Right lobe of liver (tissue), 6 donors: ENCODE measurements at regions not wholly inside any gene's neighbourhood (a gene's known extent, or its start where the extent isn't known, plus 50 kb on each side); places are given as distances from the start of the nearest gene placed in this dataset.

Experiments
- ATAC-seq, 4 donors: fragments of 200-7000 bp; cut with Tn5 transposase; one replicate each; pipeline ENCODE4 v1.9.1; 2020; ENCODE audit warnings: mild to moderate bottlenecking in 4 of 4, moderate library complexity in 4 of 4
- DNase-seq, 3 donors: peaks; one replicate each; pipeline ENCODE4 v3.0.0-alpha.2; 2020
- H3K27ac ChIP-seq, 3 donors: fragments of 200-600 bp; one replicate each; pipeline ENCODE4 v1.8.0; 2022
- H3K27me3 ChIP-seq, 2 donors: fragments of 200-600 bp; one replicate each; pipeline ENCODE4 v1.8.0; 2022
- H3K36me3 ChIP-seq, 4 donors: fragments of 200-600 bp; sonication (generic) in 1 of 4; one replicate each; pipeline versions ENCODE4 v1.5.1 to v1.8.0; 2017 to 2022; ENCODE audit warnings: control low read depth in 1 of 4
- H3K4me1 ChIP-seq, 4 donors: fragments of 200-600 bp; sonication (generic) in 1 of 4; one replicate each; pipeline versions ENCODE4 v1.5.1 to v1.8.0; 2017 to 2022; ENCODE audit warnings: control low read depth in 1 of 4
- H3K4me3 ChIP-seq, 3 donors: fragments of 200-600 bp; one replicate each; pipeline ENCODE4 v1.8.0; 2022
- H3K9me3 ChIP-seq, 4 donors: fragments of 200-600 bp; sonication (generic) in 1 of 4; one replicate each; pipeline versions ENCODE4 v1.5.1 to v1.8.0; 2017 to 2022; ENCODE audit warnings: control low read depth in 1 of 4
- POLR2A ChIP-seq: fragments of 450-650 bp; IDR thresholded peaks from one replicate; pipeline ENCODE4 v1.6.1; 2017; ENCODE audit warnings: antibody characterized with exemption, mild to moderate bottlenecking
- WGBS: methylation state at CpG from one replicate; pipeline ENCODE4 v1.1.6; 2018; ENCODE audit warnings: low coverage, low lambda C conversion rate; ENCODE audit not compliant: insufficient coverage; ENCODE audit errors: missing lambda C conversion rate; 5-methylcytosine and 5-hydroxymethylcytosine counted together
- intact Hi-C, 2 donors: fragments of 100-400 bp; cut with DNase I; formaldehyde crosslinking; loops; one replicate each; pipeline versions ENCODE4 v1.11.2 to v1.14.1; 2022
- TF ChIP-seq, protein P1 (sequence below), 4 donors: fragments of 200-600 bp in 3 of 4; fragments of 450-650 bp in 1 of 4; IDR thresholded peaks; one replicate each; pipeline versions ENCODE4 v1.5.1 to v1.8.0; 2016 to 2022; ENCODE audit warnings: antibody characterized with exemption in 4 of 4, mild to moderate bottlenecking in 2 of 4
- donor health status: DM: no; HTN: yes; CAD: no.
- donor health status: DM: no; HTN: no; CAD: no.
- donor health status: DM: no; HTN: no; CAD: no.
- donor health status: DM: no; HTN: yes; CAD: no.
- donor health status: DM: no; HTN: yes; CAD: no.

DNA sequence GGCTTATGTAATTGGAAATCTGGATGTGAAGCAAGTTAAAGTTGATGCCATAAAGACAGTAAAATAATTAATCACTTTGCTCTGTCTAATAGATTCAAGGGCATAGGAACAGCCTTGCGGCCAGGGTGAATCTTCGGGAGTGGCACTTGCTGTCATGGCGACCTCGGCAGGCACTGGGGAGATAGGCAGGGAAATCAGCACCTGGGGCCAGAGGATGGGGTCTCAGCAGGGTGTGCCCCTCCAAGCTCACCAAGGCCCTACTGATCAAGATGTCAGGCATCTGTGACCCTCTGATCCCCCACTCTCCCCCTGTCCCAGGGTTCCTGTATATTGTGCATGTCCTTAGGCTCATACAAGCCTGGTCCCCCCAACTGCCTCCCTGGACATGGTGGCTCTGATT lies 187.3 kb downstream of the MELK start:
- no peaks in the 10 kb centered on the region for H3K27me3 ChIP-seq
- intact Hi-C loops, result no loop called here
- H3K36me3 ChIP-seq, result no peaks in the 10 kb centered on the region
- H3K9me3 ChIP-seq, result no peaks in the 10 kb centered on the region
- H3K4me1 ChIP-seq, result no peaks in the 10 kb centered on the region
- DNase-seq (no peak), ATAC-seq (no peak)
- TF ChIP-seq, protein P1, sequence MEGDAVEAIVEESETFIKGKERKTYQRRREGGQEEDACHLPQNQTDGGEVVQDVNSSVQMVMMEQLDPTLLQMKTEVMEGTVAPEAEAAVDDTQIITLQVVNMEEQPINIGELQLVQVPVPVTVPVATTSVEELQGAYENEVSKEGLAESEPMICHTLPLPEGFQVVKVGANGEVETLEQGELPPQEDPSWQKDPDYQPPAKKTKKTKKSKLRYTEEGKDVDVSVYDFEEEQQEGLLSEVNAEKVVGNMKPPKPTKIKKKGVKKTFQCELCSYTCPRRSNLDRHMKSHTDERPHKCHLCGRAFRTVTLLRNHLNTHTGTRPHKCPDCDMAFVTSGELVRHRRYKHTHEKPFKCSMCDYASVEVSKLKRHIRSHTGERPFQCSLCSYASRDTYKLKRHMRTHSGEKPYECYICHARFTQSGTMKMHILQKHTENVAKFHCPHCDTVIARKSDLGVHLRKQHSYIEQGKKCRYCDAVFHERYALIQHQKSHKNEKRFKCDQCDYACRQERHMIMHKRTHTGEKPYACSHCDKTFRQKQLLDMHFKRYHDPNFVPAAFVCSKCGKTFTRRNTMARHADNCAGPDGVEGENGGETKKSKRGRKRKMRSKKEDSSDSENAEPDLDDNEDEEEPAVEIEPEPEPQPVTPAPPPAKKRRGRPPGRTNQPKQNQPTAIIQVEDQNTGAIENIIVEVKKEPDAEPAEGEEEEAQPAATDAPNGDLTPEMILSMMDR (IDR thresholded peaks at IDR 0.05), result no peak
- no peak for TF ChIP-seq POLR2A
- no peak overlapping the region for H3K4me3 ChIP-seq
- 67% methylated on average over 2 of the region's 4 CpGs for WGBS
- H3K27ac ChIP-seq, result no peak overlapping the region

DNA sequence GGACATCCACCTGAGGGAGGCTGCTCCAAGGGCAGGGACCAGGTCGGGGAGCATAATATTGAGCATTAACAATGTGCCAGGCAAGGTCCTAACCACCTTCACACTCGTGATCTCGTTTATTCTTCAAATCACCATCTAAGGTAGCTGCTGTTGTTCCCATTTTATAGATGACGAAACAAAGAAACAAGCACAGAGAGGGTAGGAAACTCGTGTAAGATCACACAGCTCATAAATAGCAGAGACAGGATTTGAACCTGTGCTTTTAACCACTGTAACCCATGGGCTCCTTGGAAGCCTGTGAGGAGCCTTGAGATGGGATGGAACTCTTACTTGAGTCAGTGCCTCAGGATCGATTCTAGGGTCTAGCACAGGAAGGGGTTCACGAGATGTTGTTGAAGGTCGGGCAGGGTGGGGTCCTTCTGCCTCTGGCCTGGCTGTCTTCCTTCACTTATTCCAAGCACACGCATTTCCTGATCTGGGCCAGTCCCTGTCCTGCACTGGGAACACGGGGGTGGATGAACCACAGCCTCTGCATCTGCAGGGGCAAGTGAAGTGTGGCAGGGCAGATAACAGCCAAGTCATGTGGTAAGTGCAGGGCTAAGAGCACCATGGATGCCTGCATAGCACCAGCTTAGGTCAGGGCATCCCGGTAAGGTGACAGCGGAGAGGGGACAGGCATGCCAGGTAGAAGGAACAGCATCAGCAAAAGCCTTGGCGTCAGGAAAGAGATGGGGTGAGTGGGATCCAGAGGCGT lies 188.1 kb downstream of the MELK start:
- H3K36me3 ChIP-seq, result no peaks in the 10 kb centered on the region
- H3K4me1 ChIP-seq, result no peaks in the 10 kb centered on the region
- H3K9me3 ChIP-seq, result no peaks in the 10 kb centered on the region
- TF ChIP-seq, protein P1 (IDR thresholded peaks at IDR 0.05), result no peak
- TF ChIP-seq POLR2A, result no peak
- ATAC-seq, result no peak
- H3K27me3 ChIP-seq, result no peaks in the 10 kb centered on the region
- H3K27ac ChIP-seq, result no peak overlapping the region
- no peak for DNase-seq
- WGBS, result 55% methylated on average over 12 of the region's 14 CpGs
- intact Hi-C loops, result no loop called here
- no peak overlapping the region for H3K4me3 ChIP-seq

- Histone ChIP-seq H3K4me3 (no peak overlapping the region), H3K27ac (no peak overlapping the region), H3K4me1 (no peaks in the 10 kb centered on the region), H3K9me3 (no peaks in the 10 kb centered on the region), H3K36me3 (no peaks in the 10 kb centered on the region), H3K27me3 (no peaks in the 10 kb centered on the region)
- DNase-seq (no peak), ATAC-seq (no peak)
- intact Hi-C loops, result no loop called here
- WGBS, result no CpG with 5 or more reads among the region's 10 CpGs
- TF ChIP-seq, protein P1 (IDR thresholded peaks at IDR 0.05), result no peak
- no peak for TF ChIP-seq POLR2A
Measured at GRCh38 chr9:36762958-36763357, 190.3 kb downstream of the MELK start.

GRCh38 chr9:36763778-36764177 lies 191.1 kb downstream of the MELK start:
- TF ChIP-seq POLR2A, result no peak
- TF ChIP-seq, protein P1 (IDR thresholded peaks at IDR 0.05), result no peak
- no peak overlapping the region for H3K27ac ChIP-seq
- DNase-seq (no peak), ATAC-seq (no peak)
- H3K4me1 ChIP-seq, result no peaks in the 10 kb centered on the region
- H3K36me3 ChIP-seq, result no peaks in the 10 kb centered on the region
- WGBS, result 91% methylated on average over 4 of the region's 4 CpGs
- H3K4me3 ChIP-seq, result no peak overlapping the region
- no peaks in the 10 kb centered on the region for H3K9me3 ChIP-seq
- intact Hi-C loops, result no loop called here
- no peaks in the 10 kb centered on the region for H3K27me3 ChIP-seq
